NOMO-1 treated with DMSO at 0.1 percent for 48 hours (cell line): ENCODE measurements at regions not wholly inside any gene's neighbourhood (a gene's known extent, or its start where the extent isn't known, plus 50 kb on each side); places are given as distances from the start of the nearest gene placed in this dataset.
"Not testable (repeated sequence)": the region's sequence is repeated elsewhere in the genome, so short reads cannot be mapped to it uniquely, and the experiment has no call there.

Source experiments
- DNase-seq: peaks from one replicate; lab custom pipeline; 2025; ENCODE audit not compliant: unreplicated experiment; lab: John Stamatoyannopoulos, UW

GRCh38 chr3:30418443-30418842, 188.0 kb upstream of the TGFBR2 start:
- DNase-seq, result no peak

GRCh38 chr3:30421266-30421665, 185.1 kb upstream of the TGFBR2 start:
- peak; percentile 49 for DNase-seq

DNA sequence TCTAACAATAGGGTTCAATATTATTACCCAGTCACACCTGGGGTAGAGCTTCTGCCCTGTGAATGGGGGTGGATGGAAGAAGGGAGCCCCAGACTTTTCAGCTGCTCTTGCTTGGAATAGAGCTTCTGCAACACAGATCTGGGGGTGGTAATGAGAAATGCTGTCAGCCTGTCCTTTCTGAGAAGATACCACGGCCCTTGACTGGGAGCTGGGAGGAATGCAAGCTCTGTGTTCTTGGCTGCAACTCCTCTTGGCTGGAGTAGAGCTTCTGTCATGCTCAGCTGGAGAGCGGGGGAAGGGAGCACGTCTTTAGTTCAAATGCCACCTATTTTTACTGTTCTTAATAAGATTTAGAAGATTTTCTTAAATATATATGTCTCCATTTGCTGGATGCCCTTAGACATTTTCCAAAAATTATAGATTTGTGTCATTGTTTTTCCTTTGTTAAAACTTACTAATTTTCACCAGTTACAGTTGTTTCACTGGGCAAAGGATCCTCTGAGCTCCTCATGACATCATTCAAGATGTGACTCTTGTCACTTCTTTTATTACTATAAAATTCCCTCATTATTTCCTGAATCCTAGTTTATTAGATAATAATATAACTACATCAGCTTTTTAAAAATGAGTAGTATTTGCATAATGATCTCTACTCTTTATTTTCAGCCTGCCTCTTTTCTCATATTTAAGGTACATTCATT, 180.0 kb upstream of the TGFBR2 start:
- no peak for DNase-seq

- no peak for DNase-seq
Observed at GRCh38 chr3:30428251-30428650, 178.2 kb upstream of the TGFBR2 start.

DNA sequence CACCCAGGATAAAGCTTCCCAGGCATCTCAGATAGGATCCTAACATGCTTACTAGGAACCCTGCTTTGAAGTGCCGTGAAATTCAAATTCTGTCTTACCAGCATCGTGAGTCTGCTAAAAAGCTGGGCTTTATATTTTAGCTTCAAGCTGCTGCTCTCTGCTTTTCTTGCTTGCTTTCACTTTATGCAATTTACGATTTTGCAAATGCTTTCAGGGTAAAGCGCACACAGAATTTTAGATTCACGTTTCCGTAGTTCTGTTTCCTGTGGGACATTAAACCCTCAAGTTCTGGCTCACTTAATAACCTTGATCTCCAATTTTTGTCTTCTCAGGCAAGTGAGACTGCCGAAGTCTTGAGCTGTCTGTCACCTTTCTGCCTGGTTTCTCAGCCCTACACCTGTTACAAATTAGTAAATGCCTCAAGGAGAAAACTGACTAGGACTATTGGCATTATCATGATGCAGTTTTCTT, 170.5 kb upstream of the TGFBR2 start:
- no peak for DNase-seq

DNA sequence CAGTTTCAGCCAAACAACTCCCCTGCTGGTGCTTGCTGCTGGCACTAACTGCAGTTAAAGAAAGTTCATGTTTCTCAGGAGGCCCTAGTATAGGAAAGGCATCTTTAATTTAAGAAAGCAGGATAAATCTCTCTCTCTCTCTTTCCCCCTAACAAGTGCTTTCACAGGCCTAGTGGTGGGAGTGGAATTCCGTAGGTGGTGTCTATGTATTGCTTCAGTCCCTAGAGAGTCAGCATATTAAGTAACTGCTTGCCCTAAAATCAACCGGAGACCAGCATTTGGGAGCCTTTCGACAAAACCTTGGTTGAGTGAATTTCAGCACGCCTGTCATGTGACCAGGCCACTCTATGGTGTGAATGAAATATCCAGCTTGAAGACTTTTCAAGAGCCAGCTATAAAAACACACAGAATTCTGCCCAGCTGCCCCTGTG, 169.2 kb upstream of the TGFBR2 start:
- DNase-seq, result no peak

DNA sequence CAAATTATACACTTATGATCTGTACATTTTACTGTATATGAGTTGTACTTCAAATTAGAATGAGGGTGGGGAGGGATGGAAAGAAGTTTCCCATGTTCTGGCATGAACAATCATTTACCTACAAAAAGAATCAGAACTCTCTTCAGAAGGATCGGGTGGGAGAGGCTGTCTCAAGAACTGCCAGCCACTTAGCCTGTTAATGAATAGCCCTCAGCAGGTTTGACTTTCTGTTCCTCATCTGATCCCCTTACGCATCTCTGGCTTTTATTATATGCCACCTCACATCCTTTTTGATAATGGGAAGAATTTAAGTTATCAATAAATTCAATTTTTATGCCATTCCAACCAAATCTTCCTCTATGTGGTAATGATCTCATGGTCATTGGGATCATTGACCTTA, 168.3 kb upstream of the TGFBR2 start:
- peak; percentile 64 for DNase-seq

GRCh38 chr3:30439451-30440053, 166.8 kb upstream of the TGFBR2 start:
- no peak for DNase-seq

DNA sequence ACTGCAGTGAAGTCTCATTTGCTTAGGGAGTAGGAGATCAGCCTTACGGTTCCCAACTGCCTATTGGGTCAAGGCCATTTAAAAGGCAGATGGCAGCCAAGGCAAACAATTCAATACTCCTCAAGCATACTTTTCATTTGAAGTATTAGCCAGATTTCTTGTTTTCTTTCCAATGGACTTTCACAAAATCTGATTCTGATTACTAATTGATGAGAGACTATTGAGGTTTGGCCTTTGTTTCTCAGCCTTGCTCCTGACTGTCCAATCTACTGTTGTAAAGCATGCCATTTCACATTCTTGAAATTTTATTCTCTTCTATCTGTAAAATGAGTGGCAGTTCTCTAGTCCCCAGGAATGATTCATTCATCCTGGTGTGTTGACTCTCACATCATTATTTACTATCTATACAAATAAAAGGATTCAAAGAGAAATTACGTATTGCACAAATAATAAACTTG, 166.2 kb upstream of the TGFBR2 start:
- DNase-seq, result no peak

GRCh38 chr3:30440880-30441279, 165.5 kb upstream of the TGFBR2 start:
- DNase-seq, result no peak

DNA sequence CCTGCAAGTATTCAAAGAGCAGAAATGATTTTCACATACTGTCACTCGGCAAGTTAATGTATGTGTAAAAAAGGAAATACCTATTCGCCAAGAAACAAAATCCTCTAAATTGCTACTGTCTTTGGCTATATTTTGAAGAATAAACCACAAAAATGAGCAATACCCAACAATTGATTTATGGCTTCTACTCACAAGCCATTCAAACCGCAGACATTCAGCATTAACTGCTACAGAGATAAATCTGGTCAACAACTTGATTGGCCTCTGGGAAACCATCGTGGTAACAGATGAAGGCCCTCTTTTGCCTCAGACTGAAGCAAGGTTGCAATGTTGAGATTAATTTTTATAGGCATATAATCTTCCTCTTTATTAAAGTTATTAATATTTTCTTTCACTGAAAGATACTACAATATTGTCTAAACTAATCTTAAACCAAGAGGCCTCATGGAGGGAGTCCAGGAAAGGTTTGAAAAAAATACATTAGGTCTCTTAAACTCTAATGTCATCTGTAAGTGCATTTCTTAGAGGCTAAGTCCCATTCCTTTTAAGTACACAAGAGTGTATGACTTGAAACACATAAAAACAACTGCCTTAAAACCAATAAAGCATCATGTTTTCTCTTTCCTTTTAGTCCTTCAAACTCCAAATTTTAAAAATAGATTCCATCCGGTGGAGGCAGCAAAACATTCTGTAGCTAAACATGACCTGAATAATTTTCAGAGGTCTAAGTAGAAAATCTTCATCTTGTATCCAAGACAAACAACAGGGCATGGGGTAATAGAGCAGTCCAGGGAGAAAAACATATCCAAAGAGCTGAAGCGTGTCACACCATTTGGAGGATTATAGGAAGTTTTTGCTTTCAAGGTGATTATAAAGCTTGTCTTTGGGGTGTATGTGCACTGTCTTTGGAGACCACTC, 162.4 kb upstream of the TGFBR2 start:
- DNase-seq, result peak; percentile 90

DNA sequence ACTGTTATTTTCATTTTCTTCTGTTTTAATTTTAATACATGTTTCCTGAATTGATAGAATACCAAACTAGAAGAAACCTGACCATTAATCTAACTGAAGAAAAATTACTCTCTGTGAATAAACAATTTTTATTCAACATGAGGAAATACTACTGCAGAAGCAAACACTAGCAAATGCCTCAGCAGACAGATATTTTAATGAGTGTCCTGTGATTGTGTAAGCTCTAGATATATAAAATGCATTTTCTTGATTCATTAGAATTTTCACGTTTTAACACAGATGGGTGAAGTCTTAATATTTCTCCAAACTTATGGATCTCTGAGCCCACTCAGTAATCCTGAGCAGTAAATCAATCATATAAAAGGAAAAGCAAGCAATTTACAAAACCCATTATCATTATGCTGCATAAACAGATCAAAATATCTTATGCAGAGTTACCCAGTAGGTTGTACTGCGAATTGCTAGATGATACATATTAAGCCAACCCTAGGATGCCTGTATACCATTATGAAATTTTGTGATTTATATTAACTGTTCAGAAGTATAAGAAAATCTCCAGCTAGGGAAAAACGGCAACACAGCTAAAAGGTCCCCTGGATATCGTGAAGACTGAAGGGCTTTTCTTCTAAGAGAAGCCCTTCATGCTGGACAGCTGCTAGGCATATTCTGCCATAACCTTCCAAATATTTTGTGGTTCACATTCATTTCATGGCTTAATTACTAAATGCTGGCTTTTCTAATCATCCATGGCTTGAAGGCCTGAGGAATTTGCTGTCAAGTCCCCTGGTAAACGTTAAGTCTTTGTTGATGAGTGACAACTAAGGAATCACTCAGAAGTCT, 157.7 kb upstream of the TGFBR2 start:
- DNase-seq, result no peak

- DNase-seq, result no peak
Observed at GRCh38 chr3:30449290-30449632, 157.1 kb upstream of the TGFBR2 start.

DNA sequence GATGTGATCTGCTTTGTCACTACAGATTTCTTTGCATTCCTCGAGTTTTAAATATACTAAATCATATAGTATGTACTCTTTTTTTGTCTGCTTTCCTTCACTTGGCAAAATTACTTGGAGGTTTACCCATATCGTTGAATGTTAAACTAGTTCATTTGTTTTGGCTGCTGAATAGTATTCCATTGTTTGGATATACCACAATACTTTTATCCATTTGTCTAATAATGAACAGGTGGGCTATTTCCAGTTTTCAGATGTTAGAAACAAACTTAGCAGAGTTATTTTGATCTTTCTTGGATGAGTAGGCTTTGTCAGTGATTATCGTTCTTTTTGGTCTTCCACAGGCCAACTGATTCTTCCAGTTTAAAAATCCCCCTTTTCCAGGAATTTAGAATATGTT, 154.0 kb upstream of the TGFBR2 start:
- DNase-seq, result no peak

DNA sequence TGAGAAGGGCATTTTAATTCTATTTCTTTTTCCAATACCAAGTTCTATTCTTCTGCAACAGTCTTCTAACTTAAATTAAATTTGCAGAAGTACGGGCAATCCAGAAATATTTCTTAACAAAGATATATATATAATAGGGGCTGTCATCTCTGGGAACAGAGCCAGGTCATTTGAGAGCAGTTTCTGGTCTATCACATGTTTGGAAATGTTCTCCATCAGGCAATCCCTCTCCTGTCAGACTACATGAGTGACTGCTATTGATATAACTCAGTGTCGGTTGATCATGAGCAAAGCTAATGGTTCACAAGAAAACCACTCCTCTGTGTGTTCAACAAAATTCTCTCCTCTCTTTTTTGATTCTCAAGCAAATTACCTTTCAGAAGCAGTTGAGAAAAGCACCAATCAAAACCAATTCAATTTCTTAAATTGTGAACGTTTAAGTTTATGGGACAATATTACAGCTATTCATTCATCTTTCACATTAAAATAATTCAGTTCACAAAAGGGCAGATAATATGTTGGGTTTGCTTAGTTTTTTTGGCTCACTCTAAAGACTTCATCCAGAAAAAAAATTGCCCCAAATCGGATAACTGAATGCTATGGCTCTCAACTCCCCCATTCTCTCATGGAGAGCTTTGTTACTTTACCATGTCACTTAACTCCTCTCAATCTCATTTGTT, 152.9 kb upstream of the TGFBR2 start:
- DNase-seq, result peak; percentile 70

DNA sequence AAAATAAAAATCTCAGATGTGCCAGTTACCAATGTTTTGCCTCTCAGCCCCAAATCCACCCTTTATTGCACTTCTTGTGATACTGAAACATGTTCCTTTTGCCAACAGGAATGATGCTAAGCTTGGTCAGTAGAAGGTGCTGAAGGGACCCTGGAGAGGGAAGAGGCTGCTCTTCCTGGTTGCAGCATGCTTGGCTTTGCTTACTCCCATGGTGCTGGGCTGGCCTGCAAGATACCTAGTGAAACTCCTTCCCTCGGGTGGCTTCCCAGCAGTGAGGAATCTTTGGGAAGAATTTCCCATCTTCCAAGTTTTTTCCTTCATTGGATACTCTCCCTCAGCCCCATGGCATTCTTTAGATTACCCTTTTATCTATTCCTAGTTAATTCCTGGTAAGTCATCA, 151.8 kb upstream of the TGFBR2 start:
- DNase-seq, result no peak

- DNase-seq, result not testable (repeated sequence)
Observed at GRCh38 chr3:30455112-30455511, 151.3 kb upstream of the TGFBR2 start.

DNA sequence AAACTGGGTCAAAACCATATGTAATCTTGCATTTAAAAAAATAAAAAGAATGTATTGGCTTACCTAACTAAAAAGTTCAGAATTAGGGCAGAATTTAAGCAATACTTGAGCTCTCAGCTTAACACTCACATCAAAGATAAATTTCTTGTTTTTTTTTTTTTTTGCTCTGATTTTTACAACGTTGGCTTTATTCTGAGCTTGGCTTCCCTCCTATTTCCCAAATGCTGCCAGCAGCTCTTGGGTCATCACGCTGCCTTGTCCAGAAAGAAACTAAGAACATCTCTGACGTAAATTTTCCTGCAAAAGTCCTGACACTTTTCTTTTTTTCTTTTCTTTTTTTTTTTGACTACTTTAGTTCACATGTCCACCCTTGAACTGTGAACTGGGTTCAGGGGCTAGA, 150.6 kb upstream of the TGFBR2 start:
- no peak for DNase-seq

DNA sequence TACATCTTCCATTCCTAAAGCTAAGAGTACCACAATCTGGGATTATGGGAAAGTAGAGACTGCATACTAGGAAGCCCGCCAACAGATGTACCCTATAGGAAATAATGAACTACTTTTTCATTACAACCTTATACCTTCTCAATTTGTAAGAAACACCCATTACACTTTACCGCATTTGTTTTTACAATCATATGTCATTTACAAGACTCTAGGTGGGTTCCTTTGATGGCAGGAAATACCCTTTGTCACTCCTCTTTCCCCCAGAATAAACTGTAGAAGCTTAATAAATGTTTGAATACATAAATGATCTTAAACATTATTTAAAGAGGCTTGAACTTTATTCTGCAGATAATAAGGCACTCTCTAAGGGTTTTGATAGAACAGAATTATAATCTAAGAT, 150.1 kb upstream of the TGFBR2 start:
- DNase-seq, result no peak

DNA sequence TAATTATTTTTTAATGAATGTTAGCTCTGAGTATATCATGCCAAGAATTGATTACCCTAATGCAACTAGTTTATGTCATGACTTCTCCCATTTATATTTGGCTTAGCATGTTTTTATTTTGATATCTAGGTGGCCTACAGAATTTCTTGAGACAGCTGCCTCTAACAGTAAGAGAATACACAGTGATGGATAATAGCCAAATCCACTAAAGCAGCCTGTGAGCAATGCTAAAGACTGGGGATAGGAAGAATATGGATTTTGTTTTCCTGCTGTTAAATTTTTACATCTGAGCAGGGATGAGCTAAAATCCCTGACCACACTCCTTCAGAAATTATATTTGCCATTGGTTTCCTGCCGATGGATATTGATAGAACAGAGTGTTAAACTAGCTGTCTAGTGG, 149.3 kb upstream of the TGFBR2 start:
- no peak for DNase-seq
